HCT116 (cell line): ENCODE measurements at regions not wholly inside any gene's neighbourhood (a gene's known extent, or its start where the extent isn't known, plus 50 kb on each side); places are given as distances from the start of the nearest gene placed in this dataset.

ENCODE experiments used
- EGR1 ChIP-seq: IDR thresholded peaks from 2 replicates; pipeline ENCODE4 v1.6.1; 2012; ENCODE audit warnings: low read depth
- EZH2 ChIP-seq: fragments of 200-600 bp; sonication (generic); IDR thresholded peaks from 2 replicates; pipeline ENCODE4 v1.6.1; 2017; ENCODE audit warnings: antibody characterized with exemption, mixed run types
- FOSL1 ChIP-seq: IDR thresholded peaks from 2 replicates; pipeline ENCODE4 v1.6.1; 2012; ENCODE audit warnings: low read depth
- JUND ChIP-seq: IDR thresholded peaks from 2 replicates; pipeline ENCODE4 v1.6.1; 2012
- POLR2A ChIP-seq: IDR thresholded peaks from 2 replicates; pipeline ENCODE4 v1.7.0; 2011; ENCODE audit warnings: borderline replicate concordance; ENCODE audit not compliant: insufficient read depth, insufficient read length; ENCODE audit errors: extremely low read depth
- POLR2AphosphoS5 ChIP-seq: IDR thresholded peaks from 2 replicates; pipeline ENCODE4 v1.6.1; 2011; ENCODE audit warnings: mild to moderate bottlenecking, low read depth, low read length, moderate library complexity
- SIN3A ChIP-seq: IDR thresholded peaks from 2 replicates; pipeline ENCODE4 v1.6.1; 2012; ENCODE audit warnings: low read depth
- SP1 ChIP-seq: IDR thresholded peaks from 2 replicates; pipeline ENCODE4 v1.6.1; 2012; ENCODE audit warnings: low read depth
- YY1 ChIP-seq: IDR thresholded peaks from 2 replicates; pipeline ENCODE4 v1.6.1; 2011; ENCODE audit warnings: low read length, low read depth, moderate library complexity, mild to moderate bottlenecking; ENCODE audit not compliant: insufficient replicate concordance; ENCODE audit errors: extremely low read depth
- ZNF274 ChIP-seq: fragments of 200-500 bp; sonication (Bioruptor generic); IDR thresholded peaks from 2 replicates; pipeline ENCODE4 v1.6.1; 2014; ENCODE audit warnings: mild to moderate bottlenecking, low read depth, low read length, inconsistent platforms
- TF ChIP-seq, protein P1 (sequence below), 3 experiments: fragments of 200-600 bp in 1 of 3; sonication (generic) in 1 of 3; IDR thresholded peaks in 2 of 3; conservative IDR thresholded peaks in 1 of 3; 2 replicates each; pipeline ENCODE4 v1.5.1; 2012 to 2017; ENCODE audit warnings: low read depth in 2 of 3, low read length in 2 of 3, antibody characterized with exemption in 1 of 3, borderline replicate concordance in 1 of 3, control low read depth in 1 of 3, mild to moderate bottlenecking in 1 of 3, mixed read lengths in 1 of 3, mixed run types in 1 of 3, moderate library complexity in 1 of 3; ENCODE audit not compliant: insufficient read depth in 1 of 3

DNA sequence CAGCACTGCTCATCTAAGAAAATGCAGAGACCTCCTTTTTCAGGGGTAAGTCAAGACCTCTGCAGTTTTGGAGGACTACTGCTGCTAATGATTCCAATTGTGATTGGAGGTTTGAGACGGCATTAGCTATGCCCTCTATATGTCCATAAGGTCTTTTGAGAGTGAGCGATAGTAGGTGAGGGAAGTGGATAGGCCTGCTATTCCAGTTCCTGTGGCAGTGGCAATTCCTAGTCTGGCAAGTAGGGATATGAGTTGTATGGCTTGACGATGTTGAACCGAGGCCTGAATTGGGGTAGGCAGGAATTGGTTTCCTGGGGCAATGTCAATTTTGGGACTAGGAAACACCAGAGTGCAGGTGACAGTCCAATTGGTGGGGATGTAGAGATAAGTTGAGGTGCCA, 913.1 kb upstream of the SLITRK5 start:
- TF ChIP-seq, protein P1, sequence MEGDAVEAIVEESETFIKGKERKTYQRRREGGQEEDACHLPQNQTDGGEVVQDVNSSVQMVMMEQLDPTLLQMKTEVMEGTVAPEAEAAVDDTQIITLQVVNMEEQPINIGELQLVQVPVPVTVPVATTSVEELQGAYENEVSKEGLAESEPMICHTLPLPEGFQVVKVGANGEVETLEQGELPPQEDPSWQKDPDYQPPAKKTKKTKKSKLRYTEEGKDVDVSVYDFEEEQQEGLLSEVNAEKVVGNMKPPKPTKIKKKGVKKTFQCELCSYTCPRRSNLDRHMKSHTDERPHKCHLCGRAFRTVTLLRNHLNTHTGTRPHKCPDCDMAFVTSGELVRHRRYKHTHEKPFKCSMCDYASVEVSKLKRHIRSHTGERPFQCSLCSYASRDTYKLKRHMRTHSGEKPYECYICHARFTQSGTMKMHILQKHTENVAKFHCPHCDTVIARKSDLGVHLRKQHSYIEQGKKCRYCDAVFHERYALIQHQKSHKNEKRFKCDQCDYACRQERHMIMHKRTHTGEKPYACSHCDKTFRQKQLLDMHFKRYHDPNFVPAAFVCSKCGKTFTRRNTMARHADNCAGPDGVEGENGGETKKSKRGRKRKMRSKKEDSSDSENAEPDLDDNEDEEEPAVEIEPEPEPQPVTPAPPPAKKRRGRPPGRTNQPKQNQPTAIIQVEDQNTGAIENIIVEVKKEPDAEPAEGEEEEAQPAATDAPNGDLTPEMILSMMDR (IDR thresholded peaks at IDR 0.05 in 2 of 3, conservative IDR thresholded peaks at IDR 0.05 in 1 of 3; ENCODE audit: borderline replicate concordance in 1 of 3, insufficient read depth in 1 of 3, low read depth in 2 of 3, low read length in 2 of 3), result no peak
- TF ChIP-seq EZH2 (no peak), POLR2AphosphoS5 (no peak), SIN3A (no peak), POLR2A (no peak), JUND (no peak), YY1 (no peak), EGR1 (no peak), FOSL1 (no peak), SP1 (no peak), ZNF274 (no peak)
